ENCODE measurements at regions not wholly inside any gene's neighbourhood (a gene's known extent, or its start where the extent isn't known, plus 50 kb on each side); places are given as distances from the start of the nearest gene placed in this dataset.

GRCh38 chr6:128659878-128660622 lies 139.7 kb upstream of the PTPRK start:
- no peak for FAIRE-seq

GRCh38 chr6:128659276-128659675 lies 138.9 kb upstream of the PTPRK start:
- FAIRE-seq, result no peak

- no peak for FAIRE-seq
These were observed 136.8 kb upstream of the PTPRK start for GRCh38 chr6:128657181-128657580.

GRCh38 chr6:128655978-128656498 lies 135.6 kb upstream of the PTPRK start:
- FAIRE-seq, result no peak

GRCh38 chr6:128648022-128648598 lies 127.7 kb upstream of the PTPRK start:
- no peak for FAIRE-seq

GRCh38 chr6:128642132-128642531 lies 121.7 kb upstream of the PTPRK start:
- FAIRE-seq, result no peak

GRCh38 chr6:128641703-128642102 lies 121.3 kb upstream of the PTPRK start:
- no peak for FAIRE-seq

GRCh38 chr6:128638817-128639216 lies 118.4 kb upstream of the PTPRK start:
- no peak for FAIRE-seq

- no peak for FAIRE-seq
These were observed 114.8 kb upstream of the PTPRK start for GRCh38 chr6:128635219-128635618.

GRCh38 chr6:128632131-128632530 lies 111.7 kb upstream of the PTPRK start:
- FAIRE-seq, result no peak

- no peak for FAIRE-seq
These were observed 110.6 kb upstream of the PTPRK start for GRCh38 chr6:128631031-128631430.

GRCh38 chr6:128630213-128630612 lies 109.8 kb upstream of the PTPRK start:
- FAIRE-seq, result no peak

- FAIRE-seq, result no peak
These were observed 96.9 kb upstream of the PTPRK start for GRCh38 chr6:128617285-128617684.

- FAIRE-seq, result no peak
These were observed 95.9 kb upstream of the PTPRK start for GRCh38 chr6:128616342-128616741.

GRCh38 chr6:128606611-128607010 lies 86.2 kb upstream of the PTPRK start:
- FAIRE-seq, result no peak

- no peak for FAIRE-seq
These were observed 85.6 kb upstream of the PTPRK start for GRCh38 chr6:128605961-128606360.

GRCh38 chr6:128601060-128601459 lies 80.7 kb upstream of the PTPRK start:
- FAIRE-seq, result no peak

GRCh38 chr6:128600397-128600951 lies 80.1 kb upstream of the PTPRK start:
- no peak for FAIRE-seq

GRCh38 chr6:128599036-128599435 lies 78.6 kb upstream of the PTPRK start:
- FAIRE-seq, result no peak

- FAIRE-seq, result no peak
These were observed 78.2 kb upstream of the PTPRK start for GRCh38 chr6:128598571-128598970.

- no peak for FAIRE-seq
These were observed 77.6 kb upstream of the PTPRK start for GRCh38 chr6:128597956-128598355.

- no peak for FAIRE-seq
These were observed 76.6 kb upstream of the PTPRK start for GRCh38 chr6:128597004-128597403.

GRCh38 chr6:128595544-128595943 lies 75.1 kb upstream of the PTPRK start:
- FAIRE-seq, result no peak

- no peak for FAIRE-seq
These were observed 65.7 kb upstream of the PTPRK start for GRCh38 chr6:128586095-128586494.

Data from A204.1 (cell line).